GM18519 (cell line): ENCODE measurements at regions not wholly inside any gene's neighbourhood (a gene's known extent, or its start where the extent isn't known, plus 50 kb on each side); places are given as distances from the start of the nearest gene placed in this dataset.

Experiments
- ATAC-seq: cut with Tn5 transposase; IDR thresholded peaks from one replicate; pipeline ENCODE4 v1.9.1; 2021; ENCODE audit warnings: mild to moderate bottlenecking, moderate library complexity; ENCODE audit not compliant: unreplicated experiment, low FRiP score

DNA sequence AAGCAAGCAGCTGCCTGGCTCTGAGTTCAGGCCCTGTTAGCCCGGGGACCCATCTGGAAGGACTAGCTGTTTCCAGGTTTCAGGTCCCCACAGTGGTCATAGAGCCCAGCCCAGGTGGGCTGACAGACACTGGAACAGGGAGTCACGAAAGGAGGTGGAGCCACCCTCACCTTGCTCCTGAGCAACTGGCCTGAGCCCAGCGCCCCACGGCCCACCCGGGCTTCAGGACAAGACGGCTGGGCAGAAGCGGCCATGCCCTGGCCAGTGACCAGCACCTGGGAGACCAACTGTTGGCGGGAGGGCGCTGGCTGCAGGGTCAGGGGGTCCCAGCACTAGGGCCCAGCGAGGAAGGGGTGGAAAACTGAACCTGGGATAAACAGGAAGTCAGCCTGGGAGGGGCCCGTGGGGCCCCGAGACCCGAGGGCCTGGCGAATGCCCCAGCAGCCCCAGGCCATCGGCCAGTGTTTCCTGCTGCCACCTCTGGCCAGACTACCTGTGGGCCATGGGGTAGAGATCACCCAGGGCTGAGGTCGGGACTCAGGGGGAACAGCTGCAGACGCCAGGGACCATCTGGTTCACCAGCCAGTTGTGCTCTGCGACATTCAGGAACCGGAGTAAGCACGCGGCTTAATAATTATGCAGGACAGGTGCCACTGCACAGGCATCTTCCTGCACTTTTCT, 282.1 kb upstream of the PPP2R2D start:
- ATAC-seq: no peak

- no peak for ATAC-seq
Observed at GRCh38 chr10:131620314-131620713, 280.5 kb upstream of the PPP2R2D start.

- ATAC-seq: no peak
Observed at GRCh38 chr10:131620904-131621303, 279.9 kb upstream of the PPP2R2D start.

DNA sequence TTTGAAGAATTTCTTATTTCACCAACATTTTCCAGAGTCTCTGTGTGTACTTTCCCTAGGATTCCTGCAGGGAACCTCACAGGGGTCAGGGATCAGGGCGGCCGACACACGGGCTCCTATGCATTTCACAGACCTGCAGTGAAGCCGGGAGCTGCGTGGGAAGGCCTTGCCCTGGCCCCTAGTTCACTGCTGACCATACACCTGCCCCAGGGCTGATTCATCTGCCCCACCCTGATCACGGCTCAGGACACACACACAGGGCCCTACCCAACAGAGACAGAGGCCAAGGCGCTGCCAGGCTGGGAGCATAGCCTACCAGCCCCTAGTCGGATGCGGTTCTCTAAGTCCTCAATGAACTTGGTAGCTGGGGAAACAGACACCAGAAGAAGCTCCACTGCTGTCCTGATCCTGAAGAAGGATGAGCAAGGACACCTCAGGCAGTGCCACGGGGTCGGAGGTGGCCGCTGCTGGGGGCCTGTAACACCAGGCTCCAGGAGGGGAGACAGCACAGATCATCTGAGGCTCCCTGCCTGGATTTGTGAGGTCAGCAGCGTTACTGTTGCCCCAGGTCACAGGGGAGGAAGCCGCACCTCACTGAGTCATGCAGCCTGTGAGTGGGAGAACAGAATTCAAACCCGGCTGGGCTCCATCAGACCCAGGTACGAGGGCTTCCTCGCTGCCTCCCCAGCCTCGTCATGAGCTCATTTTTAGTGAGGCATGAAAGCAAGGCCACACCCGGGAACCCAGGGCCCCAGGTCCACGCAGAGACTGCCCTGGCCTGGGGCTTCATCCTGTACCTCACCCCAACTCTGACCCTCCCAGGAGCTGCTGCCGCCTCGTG, 278.8 kb upstream of the PPP2R2D start:
- no peak for ATAC-seq

GRCh38 chr10:131625041-131625440, 275.8 kb upstream of the PPP2R2D start:
- ATAC-seq: no peak

DNA sequence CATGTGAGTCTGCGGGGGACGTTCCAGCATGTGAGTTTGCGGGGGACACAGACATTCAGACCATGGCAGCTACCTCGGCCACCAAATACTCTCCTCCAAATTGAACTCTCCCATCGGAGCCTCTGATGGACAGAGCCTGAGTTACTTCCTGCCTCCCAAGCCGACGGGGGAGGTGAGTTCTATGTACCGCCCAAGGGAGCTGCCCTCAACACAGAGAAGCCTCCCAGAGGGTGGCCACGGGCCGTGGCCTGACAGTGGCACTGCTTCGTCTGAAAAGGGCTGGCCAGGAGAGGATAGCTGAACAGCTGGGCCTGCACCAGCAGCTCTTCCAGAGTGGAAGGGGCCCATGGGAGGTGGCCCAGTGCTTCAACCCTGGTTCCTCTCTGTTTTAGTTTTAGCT, 274.5 kb upstream of the PPP2R2D start:
- ATAC-seq: no peak

GRCh38 chr10:131629026-131629770, 271.6 kb upstream of the PPP2R2D start:
- no peak for ATAC-seq

- ATAC-seq: no peak
Observed at GRCh38 chr10:131630772-131631258, 270.0 kb upstream of the PPP2R2D start.

GRCh38 chr10:131631619-131632018, 269.2 kb upstream of the PPP2R2D start:
- no peak for ATAC-seq

- no peak for ATAC-seq
Observed at GRCh38 chr10:131635564-131636015, 265.2 kb upstream of the PPP2R2D start.

DNA sequence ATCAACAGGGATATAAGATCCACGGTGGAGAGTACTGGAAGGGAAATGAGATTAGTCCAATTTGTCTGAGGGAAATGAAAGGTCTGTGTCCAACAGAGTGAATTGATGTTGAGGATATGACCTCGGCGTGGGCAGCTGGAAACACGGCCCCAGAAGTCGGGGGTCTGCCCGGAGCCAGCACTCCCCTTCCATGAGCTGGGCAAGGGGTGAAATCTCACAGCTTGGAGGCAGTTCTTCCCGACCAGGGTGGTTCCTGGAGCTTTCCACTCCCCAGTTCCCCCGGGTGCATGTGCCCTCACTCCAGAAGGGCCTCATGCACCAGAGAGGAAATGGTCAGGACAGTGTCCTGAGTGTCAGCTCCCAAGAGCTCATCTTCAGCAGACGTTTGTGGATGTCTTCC, 264.7 kb upstream of the PPP2R2D start:
- no peak for ATAC-seq

DNA sequence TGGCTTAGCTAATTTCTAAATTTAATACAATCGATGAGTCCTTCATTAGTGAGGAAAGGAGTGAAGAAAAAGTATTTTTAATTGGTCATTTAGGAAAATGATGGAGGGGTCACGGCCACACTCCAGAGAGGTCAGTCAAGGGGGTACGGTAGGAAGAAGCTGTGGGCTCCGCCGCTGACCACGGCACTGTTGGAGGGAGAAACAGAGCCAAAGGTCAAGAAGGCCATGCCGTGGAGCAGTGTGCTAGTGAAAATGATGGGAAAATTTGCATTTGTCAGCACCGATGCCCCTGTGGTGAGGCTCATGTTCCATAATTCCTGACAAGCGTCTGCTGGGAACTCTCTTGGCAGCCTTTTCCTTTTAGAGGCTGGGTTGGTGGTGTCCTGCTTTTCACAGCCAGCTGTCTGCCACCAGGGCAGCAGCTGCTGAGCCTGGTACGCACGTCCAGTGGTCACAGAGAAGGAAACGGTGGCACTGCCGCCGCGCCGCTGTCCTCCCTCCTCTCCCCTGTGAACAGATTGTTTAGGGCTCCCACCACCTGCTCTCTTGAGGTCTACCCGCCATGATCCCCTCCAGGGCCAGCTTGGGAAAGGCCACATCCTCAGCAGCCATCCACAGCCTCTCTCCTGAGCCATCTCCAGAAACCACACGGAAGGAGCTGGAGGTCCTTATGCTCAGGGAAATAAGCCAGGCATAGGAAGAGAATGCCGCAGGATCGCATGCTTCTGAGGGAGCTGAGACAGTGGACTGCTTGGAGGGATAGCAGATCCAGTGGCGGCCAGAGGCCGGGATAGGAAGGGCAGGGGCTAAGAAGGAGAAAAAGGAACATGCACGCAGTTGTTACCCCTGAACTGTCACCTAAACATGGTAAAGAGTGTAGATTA, 263.7 kb upstream of the PPP2R2D start:
- no peak for ATAC-seq

DNA sequence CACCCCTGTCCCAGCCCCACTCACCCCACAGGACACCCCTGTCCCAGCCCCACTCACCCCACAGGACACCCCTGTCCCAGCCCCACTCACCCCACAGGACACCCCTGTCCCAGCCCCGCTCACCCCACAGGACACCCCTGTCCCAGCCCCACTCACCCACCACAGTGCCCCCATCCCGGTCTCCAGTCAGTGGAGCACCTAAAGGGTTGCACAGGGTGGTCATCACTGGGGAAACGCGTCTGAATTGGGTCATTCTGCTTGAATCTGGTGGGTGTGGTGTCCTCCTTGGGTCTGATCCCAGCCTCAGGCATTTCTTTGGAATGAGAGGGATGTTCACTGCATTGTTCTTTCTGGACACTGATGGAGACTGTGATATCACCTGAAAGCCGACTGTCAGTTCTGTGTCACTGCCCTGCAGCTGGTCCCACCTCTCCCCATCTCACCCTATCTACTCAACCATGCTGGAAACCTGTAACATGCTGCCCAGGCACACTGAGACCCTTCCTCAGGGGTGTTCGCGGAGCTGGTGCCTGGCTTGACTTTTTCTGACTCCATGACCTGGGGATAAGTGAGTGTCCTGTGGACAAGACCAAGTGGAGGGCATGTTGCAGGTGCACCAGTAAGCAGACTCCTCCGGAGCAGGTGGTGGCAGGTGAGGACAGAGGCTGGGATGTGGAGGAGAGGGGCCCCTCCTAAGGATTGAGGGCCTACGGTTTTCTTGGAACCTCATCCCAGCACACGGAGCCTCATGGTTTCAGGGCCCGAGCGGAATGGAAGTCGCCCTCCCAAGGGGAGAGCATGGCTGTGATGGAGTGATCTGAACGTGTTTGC, 262.5 kb upstream of the PPP2R2D start:
- no peak for ATAC-seq

DNA sequence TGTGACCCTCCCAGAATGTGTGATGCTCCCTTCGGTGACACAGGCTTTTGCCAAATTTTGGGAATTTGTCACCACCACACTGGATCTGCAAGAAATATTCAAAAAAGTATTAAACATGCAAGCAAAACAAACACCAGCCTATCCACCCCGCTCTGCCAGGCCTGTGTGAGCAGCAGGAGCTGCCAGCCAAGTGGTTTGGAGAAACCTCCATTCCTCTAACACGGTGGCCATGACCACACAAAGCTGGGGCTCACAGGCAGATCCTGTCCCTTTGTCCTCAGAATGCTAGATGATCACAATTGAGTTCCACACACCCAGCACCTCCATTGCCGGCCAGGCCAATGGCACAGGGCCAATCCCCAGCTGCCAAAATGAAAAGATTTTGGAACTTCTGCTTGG, 261.9 kb upstream of the PPP2R2D start:
- no peak for ATAC-seq

DNA sequence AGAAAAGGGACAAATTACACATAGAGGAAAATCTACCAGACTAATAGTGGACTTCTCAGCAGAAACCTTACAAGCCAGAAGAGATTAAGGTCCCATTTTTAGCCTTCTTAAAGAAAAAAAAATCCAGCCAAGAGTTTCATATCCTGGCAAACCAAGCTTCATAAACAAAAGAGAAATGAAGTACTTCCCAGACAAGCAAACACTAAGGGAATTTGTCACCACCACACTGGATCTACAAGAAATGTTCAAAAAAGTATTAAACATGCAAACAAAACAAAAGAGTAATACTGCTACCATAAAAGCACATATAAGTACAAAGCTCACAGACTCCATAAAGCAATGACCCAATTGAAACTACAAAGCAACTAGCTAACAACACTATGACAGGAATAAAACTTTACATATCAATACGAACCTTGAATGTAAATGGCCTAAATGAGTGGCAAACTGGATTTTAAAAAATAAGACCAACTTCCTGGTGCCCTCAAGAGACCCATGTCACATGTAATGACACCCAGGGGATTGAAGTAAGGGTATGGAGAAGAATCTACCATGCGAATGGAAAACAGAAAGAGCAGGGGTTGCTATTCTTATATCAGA, 260.7 kb upstream of the PPP2R2D start:
- ATAC-seq: no peak

DNA sequence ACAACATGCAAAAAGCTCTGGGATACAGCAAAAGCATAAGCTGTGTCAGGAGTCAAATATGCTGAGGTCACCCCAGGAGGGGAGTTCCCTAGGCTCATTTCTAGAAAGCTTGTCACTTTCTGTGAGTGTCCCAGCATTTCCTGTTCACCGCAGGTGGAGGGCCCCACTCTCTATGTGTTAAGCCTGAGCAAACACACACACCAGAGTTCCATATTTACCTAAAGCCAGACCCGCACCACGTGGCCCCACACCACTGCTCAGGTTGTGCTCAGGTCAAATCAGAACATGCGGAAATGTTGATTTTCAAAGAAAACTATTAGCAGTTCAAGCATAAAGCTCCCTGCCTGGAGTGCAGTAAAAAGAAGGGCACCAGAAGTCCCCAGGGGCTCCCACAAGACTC, 259.6 kb upstream of the PPP2R2D start:
- peak; percentile 99 for ATAC-seq

DNA sequence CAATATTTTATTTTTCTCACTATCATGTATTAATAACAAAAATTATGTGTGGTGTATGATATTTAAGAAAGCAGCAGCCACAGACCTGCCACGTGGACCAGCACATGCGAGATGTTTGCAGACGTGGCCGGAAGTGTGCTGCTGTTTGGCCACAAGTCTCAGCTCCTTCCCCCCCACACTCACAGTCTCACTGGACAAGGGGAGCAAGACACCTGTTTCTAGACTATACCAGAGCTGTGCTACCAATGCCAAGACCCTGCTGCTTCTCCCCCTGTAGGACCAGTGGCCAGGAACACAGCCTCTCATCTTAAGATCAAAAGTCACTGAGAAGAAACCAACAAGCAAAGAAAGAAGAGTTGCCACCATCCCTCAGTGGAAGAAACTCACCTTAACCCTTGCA, 258.9 kb upstream of the PPP2R2D start:
- no peak for ATAC-seq

DNA sequence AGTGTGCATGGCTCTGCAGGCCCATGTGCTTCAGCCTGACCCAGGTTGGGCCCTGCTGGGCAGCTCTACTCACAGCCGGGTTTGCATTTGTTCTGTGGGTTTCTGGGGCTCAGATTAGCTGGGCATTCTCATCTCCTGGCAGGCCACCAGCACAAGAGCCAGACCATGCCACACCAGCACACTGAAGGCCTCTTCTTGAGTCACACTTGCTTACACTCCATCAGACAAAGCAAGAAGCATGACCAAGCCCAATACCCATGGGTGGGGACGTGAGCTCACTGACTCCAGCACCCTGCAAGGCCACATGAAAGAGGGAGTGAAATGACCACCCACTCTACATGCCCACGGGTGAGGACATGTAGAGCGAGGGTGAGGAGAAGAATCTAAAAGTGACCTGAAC, 257.8 kb upstream of the PPP2R2D start:
- ATAC-seq: no peak

DNA sequence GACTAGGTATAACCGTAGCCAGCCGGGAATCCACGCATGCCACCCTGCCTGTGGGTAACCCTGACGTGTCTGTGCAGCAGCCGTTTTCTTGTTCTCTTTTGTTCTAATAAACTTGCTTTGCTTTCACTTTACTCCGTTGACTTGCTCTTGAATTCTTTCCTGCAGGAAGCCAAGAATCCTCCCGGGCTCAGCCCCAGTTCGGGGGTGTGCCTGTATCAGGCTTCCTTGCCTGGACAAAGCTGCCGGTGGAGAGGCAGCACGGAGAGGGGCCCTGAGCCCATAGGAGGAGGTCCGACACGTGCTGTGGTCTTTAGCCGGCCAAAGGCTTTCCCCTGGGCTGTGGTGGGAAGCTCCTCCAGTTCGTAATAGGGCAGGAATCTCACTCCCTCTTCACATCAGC, 256.5 kb upstream of the PPP2R2D start:
- no peak for ATAC-seq
